AG20443 (cell line): ENCODE measurements at regions not wholly inside any gene's neighbourhood (a gene's known extent, or its start where the extent isn't known, plus 50 kb on each side); places are given as distances from the start of the nearest gene placed in this dataset.
"Not testable (repeated sequence)": the region's sequence is repeated elsewhere in the genome, so short reads cannot be mapped to it uniquely, and the experiment has no call there.

Experiments
- DNase-seq: peaks from one replicate; pipeline ENCODE4 v3.0.0; 2012; ENCODE audit warnings: low spot score, mixed read lengths

GRCh38 chr7:89927762-89928161, 226.5 kb upstream of the STEAP1 start:
- no peak for DNase-seq

DNA sequence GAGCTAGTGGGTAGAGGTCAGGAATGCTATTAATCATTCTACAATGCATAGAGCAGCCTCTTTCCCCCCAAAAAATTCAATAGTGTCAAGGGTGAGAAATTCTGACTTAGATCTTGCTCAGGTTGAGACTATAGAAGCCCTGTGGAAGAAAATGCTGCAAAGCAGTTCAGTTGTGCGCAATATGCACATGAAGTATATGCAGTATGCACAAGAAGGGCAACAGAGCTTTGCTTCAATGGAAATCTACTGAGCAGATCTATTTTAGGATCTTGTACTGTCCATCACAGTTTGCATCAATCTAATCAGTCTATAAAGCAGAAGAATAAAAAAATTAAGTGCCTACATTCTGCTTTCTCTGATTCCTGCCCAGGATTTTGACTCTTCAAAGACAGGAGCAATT, 225.8 kb upstream of the STEAP1 start:
- no peak for DNase-seq

DNA sequence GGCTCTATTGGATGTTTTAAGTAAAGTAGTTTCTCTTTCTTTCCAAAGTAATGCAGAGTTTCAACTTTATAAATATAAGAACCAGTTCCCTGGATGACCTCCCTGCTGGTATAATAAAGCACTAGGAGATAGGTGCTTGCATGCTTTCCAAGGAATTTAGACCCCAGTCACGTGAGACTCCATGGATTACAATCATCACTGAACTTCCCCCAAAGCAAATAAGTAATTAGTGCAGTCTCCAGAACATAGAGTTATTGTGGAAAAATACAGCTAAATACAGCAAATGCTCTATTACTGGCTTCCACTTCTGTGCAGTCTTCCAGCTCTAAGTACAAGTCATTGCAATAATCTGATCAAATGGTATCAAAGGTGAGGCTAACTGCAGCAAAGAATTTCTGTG, 220.2 kb upstream of the STEAP1 start:
- DNase-seq, result no peak

GRCh38 chr7:89943525-89944050, 210.7 kb upstream of the STEAP1 start:
- no peak for DNase-seq

DNA sequence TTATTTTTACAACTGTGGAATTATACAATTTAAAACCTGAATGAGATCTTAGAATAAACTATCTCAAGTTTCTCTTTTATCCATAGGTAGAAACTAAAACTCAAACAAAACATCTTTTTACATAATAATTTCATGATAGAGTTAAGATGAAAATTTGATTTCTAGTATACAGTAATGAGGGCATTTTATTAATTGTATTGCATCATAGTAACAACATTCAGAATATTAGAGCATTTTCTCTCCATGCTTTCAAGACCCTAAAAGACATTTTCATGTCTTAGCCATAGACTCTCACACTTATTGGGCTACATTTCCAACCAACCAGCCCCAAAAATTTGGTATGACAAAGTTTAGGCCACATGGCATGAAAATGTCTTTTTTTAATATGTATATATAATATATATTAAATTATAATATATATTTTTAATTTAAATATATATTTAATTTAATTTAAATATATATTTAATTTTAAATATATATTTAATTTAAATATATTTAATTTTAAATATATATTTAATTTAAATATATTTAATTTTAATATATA, 195.7 kb upstream of the STEAP1 start:
- no peak for DNase-seq

- no peak for DNase-seq
These were observed 188.1 kb upstream of the STEAP1 start for GRCh38 chr7:89966067-89966664.

DNA sequence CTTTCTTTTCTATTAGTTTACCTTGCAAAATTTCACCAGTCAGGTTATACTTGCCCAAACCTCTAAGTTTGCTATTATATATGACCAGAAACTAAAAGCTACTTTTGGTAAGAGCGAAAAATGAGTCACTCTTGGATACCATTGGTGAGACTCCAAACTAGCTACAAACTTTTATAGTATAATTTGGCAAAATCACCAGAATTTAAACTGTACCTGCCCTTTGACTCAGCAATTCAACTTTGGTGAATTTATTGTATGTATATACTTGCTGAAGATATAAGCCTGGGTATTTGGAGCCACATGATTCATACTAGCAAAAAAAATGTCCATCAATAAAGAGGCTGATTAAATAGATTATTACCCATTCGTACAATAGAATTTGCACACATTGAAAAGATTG, 178.7 kb upstream of the STEAP1 start:
- DNase-seq, result no peak

DNA sequence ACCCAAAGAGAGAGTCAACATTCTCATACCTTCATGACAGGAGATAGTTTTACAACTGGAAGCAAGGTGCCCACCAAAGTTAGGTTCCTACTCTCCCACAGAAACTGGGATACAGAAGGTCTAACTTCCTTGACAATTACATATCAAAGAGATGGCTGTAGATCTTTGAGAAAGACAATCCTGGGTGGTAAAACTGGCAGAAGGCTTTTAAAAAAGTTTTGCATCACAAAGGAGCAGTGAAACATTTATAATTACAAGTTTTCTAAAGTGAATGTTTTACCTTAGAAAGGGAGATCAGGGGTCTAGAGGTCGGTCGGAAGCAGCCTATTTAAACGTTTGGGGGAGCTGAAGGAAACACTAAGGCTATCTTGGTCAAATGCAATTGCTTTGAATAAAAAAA, 166.6 kb upstream of the STEAP1 start:
- DNase-seq, result no peak

DNA sequence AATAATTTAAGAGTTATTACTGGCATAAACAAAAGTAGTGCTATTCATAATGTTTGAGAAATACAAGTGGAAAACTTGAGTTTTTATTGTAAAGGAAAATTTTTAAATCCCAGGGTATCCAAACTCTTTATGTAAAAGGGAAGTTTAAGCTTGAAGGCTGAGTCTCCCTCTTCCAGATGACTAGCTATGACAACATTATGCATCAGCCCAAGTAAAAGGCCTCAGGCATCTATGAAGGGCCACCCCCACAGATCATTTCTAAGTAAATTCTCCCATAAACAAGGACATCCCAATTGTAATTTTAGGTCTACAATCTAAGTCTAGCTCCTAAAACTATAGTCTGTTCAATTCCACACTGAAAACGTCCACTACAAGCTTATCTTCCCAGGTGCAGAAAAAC, 166.2 kb upstream of the STEAP1 start:
- no peak for DNase-seq

DNA sequence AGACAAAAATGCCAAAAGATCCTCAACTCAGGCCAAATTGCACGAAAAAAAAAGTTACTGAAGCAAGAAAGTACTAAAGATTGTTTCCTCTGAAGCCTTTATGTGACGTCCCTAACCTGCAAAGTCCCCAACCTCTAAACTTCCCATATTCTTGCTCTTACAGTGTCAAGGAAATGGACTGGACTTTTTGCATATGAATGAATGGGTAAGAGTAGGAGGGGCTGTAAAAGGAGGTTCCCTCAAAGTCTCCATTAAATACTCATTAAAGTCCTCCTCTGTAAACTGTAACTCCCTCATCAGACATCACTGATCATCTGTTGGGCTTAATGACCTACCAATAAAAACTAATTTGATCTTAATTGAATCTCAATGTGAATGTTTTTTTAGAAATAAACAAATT, 164.8 kb upstream of the STEAP1 start:
- no peak for DNase-seq

GRCh38 chr7:89994483-89994882, 159.8 kb upstream of the STEAP1 start:
- DNase-seq, result no peak

GRCh38 chr7:89998554-89998953, 155.7 kb upstream of the STEAP1 start:
- DNase-seq, result no peak

GRCh38 chr7:90005836-90006235, 148.4 kb upstream of the STEAP1 start:
- DNase-seq, result no peak

DNA sequence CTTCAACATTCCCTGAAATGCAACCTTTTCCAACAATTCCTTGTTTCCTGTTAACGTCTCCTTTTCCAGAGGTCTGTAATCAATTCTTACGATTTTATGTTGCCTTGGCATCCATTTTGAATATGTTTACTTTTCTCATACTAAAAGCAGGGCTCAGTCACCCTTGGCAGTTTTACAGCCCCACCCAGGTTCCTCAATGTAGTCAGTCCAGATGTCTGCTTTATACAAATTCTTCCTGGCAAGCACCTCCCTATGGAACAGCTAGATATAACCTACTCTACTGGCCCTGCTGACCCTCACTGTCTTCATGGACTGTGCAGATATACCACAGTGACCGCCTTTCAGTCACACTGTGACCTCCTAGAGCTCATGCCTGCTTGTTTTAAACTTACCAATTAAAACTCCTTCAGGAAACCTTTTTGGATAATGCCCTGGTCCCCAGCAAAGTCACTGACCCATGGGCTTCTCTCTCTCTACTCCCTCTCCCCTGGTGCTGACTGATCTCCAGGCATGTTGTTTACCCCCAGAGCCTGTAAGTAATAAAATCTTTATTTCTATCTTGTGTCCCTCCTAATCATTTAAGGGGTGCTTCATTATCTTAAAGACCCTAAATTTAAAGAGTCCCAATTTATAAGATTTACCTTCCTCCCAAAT, 147.1 kb upstream of the STEAP1 start:
- DNase-seq, result no peak

DNA sequence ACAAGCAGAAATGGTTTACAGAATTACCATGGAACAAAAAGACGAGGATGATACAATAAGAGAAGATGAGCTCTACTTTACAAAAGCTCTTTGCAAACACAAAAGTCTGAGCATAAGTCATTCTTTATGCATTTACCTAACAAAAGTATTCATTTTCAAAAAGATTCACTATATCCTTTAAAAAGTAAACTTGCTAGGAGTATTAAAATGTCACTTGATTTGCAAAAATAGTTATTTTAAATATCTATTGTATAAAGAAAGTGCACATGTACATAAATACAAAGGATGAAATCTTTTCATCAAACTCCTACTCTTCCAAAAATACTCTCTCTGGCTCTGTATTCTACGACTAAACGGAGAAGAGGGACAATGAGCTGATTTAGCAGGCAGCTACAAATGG, 146.4 kb upstream of the STEAP1 start:
- no peak for DNase-seq

- no peak for DNase-seq
These were observed 132.1 kb upstream of the STEAP1 start for GRCh38 chr7:90022213-90022612.

- DNase-seq, result no peak
These were observed 128.5 kb upstream of the STEAP1 start for GRCh38 chr7:90025771-90026170.

DNA sequence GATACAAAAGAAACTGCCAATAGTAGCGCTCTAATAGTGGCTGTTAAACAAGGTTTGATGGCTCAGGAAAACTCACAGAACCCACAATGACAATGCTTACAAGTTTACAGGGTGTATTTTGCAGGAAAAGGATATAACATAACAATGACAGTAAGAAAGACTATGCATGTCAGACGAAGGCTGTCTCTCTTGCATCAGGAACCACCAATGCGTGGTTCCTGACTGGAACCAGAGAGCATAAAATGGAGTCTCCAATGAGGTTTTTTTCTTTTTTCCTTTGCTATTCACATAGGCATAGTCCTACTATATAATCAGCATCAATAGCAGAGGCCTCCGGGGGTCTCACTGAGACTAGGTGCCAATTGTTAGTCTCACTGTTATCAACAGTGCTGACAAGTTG, 120.4 kb upstream of the STEAP1 start:
- no peak for DNase-seq

DNA sequence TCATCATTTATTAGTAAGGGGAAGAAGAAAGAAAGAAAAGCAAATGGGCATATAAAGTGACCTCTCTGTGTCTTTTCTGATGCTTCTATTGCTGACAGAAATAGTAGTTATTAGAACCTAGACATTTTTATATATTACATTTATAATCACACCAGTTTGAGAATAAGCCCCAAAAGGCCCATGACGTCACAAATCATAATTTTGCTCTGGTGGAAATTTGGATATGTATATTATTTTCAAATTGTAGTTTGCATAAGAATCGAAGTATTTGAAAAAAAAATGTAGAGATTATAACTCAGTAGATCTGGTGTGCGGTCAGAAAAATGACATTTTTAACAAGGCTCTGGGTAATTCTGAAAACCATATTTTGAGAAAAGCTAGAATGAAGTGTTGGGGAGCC, 101.2 kb upstream of the STEAP1 start:
- DNase-seq, result no peak

DNA sequence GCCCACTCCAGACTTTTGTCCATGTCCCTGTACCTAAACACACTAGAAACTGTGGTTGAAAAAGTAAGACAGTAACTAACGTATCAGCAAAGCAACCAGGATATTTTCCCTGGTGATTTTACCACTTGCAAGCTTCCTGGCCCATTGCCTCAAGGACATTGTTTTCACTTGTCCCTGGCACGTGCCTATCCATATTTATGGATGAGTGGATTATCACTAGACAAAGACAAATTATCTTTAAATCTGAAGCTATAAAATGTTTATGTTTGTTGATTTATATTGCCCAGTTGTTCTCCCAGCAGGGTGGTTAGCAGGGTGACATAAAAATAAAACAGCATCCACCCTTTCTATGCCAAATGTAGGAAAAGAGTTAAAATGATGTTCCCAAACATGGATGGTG, 93.2 kb upstream of the STEAP1 start:
- DNase-seq, result no peak

- no peak for DNase-seq
These were observed 89.9 kb upstream of the STEAP1 start for GRCh38 chr7:90064370-90064769.

DNA sequence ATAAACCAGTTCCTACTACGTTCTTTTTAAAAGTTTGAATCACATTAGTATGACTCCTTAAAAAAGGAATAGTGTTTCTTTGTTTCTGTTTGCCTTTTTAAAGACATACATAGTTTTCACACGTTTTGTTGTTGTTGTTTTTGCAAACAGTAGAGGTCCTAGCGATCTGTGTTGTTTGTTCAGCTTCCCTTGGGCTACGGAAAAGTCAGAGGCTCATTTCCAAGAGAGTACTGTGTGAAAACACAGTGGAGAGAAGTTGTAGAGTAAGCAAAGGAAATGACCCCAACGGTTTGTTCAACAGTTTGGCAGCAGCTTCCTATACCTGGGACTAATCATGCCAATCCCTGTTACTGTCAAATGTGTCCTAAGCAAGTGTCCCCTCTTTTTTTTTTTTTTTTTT, 87.1 kb upstream of the STEAP1 start:
- DNase-seq, result no peak

GRCh38 chr7:90070238-90070637, 84.0 kb upstream of the STEAP1 start:
- not testable (repeated sequence) for DNase-seq

GRCh38 chr7:90078921-90079320, 75.3 kb upstream of the STEAP1 start:
- DNase-seq, result no peak
